ENCODE measurements at regions not wholly inside any gene's neighbourhood (a gene's known extent, or its start where the extent isn't known, plus 50 kb on each side); places are given as distances from the start of the nearest gene placed in this dataset.

DNA sequence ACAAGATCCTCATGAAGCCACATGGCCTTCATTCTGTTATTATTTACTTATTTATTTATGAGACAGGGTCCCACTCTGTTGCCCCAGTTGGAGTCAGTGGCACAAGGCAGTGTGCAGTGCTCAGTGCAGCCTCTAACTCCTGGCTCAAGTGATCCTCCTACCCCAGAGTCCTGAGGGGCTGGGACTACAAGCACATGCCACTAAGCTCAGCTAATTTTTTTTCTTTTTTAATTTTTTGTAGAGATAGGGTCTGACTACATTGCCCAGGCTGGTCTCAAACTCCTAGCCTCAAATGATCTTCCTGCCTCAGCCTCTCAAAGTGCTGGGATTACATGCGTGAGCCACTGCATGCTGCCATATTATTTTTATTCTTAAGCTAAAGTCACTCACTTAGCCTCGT is 241.4 kb downstream of the UQCRFS1 start:
- in situ Hi-C loops (cut with MboI) (no loop called here), intact Hi-C loops (cut with micrococcal nuclease; ENCODE audit: unreplicated experiment) (no loop called here)
- no peak overlapping the region for H2AFZ ChIP-seq (ENCODE audit: control insufficient read depth, low read depth, low read length)
- H3K9ac ChIP-seq (ENCODE audit: control insufficient read depth, insufficient read depth, low read length) = no peak overlapping the region
- DNase-seq (ENCODE audit: low read depth, low spot score) (no peak), FAIRE-seq (no peak), ATAC-seq (no peak)
- H3K4me2 ChIP-seq (ENCODE audit: control insufficient read depth, insufficient read depth) = no peak overlapping the region
- WGBS (ENCODE audit: insufficient coverage, insufficient replicate concordance, low lambda C conversion rate, missing lambda C conversion rate) = 21% methylated on average over 2 of the region's 2 CpGs
- ChIA-PET SMC1A (ENCODE audit: uncharacterized antibody, unreplicated experiment) (no interaction called here), CTCF (no interaction called here), RAD21 (ENCODE audit: unreplicated experiment) (no interaction called here), POLR2A (no interaction called here)
- H3K79me2 ChIP-seq (ENCODE audit: control insufficient read depth, insufficient read depth, low read length) = no peaks in the 10 kb centered on the region
- H3K9me3 ChIP-seq (replicated peaks; ENCODE audit: control insufficient read depth, insufficient read depth, low read length) = no peaks in the 10 kb centered on the region; the same call in 2 of the 3 replicates
- H4K20me1 ChIP-seq (ENCODE audit: control insufficient read depth, insufficient read depth) = no peaks in the 10 kb centered on the region
- no TSS peak for BruUV-seq (replicated peaks)
- no peaks in the 10 kb centered on the region for H3K27me3 ChIP-seq (replicated peaks in 1 of 2; ENCODE audit: control insufficient read depth in 2 of 2, insufficient read depth in 2 of 2, low read length in 1 of 2)
- H3K4me3 ChIP-seq = no peak overlapping the region
- TF ChIP-seq CHD4 (IDR thresholded peaks at IDR 0.05) (no peak), SPI1 (IDR thresholded peaks at IDR 0.05; ENCODE audit: borderline replicate concordance, insufficient read depth, low read depth, low read length) (no peak), IRF3 (IDR thresholded peaks at IDR 0.05) (no peak), RFX5 (IDR thresholded peaks at IDR 0.05; ENCODE audit: low read depth, low read length) (no peak), EED (IDR thresholded peaks at IDR 0.05; ENCODE audit: low read depth) (no peak), GABPA (IDR thresholded peaks at IDR 0.05; ENCODE audit: low read depth) (no peak), HDAC6 (IDR thresholded peaks at IDR 0.05; ENCODE audit: unreplicated experiment) (no peak), HDGF (IDR thresholded peaks at IDR 0.05) (no peak), ZBED1 (IDR thresholded peaks at IDR 0.05; ENCODE audit: borderline replicate concordance) (no peak), ZNF622 (IDR thresholded peaks at IDR 0.05) (no peak), MLLT1 (IDR thresholded peaks at IDR 0.05) (no peak), NKRF (conservative IDR thresholded peaks at IDR 0.05) (no peak), IKZF1 (conservative IDR thresholded peaks at IDR 0.05) (no peak)
- TF ChIP-seq, protein P1, sequence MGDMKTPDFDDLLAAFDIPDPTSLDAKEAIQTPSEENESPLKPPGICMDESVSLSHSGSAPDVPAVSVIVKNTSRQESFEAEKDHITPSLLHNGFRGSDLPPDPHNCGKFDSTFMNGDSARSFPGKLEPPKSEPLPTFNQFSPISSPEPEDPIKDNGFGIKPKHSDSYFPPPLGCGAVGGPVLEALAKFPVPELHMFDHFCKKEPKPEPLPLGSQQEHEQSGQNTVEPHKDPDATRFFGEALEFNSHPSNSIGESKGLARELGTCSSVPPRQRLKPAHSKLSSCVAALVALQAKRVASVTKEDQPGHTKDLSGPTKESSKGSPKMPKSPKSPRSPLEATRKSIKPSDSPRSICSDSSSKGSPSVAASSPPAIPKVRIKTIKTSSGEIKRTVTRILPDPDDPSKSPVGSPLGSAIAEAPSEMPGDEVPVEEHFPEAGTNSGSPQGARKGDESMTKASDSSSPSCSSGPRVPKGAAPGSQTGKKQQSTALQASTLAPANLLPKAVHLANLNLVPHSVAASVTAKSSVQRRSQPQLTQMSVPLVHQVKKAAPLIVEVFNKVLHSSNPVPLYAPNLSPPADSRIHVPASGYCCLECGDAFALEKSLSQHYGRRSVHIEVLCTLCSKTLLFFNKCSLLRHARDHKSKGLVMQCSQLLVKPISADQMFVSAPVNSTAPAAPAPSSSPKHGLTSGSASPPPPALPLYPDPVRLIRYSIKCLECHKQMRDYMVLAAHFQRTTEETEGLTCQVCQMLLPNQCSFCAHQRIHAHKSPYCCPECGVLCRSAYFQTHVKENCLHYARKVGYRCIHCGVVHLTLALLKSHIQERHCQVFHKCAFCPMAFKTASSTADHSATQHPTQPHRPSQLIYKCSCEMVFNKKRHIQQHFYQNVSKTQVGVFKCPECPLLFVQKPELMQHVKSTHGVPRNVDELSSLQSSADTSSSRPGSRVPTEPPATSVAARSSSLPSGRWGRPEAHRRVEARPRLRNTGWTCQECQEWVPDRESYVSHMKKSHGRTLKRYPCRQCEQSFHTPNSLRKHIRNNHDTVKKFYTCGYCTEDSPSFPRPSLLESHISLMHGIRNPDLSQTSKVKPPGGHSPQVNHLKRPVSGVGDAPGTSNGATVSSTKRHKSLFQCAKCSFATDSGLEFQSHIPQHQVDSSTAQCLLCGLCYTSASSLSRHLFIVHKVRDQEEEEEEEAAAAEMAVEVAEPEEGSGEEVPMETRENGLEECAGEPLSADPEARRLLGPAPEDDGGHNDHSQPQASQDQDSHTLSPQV (IDR thresholded peaks at IDR 0.05) = no peak
- H3K36me3 ChIP-seq (ENCODE audit: control insufficient read depth in 2 of 2, insufficient read depth in 2 of 2, low read length in 1 of 2) = no peaks in the 10 kb centered on the region
- no peaks in the 10 kb centered on the region for H3K4me1 ChIP-seq (ENCODE audit: control insufficient read depth, insufficient read depth, low read length)
- H3K27ac ChIP-seq (ENCODE audit: control insufficient read depth, insufficient read depth) = no peak overlapping the region
